GM23338 (cell line): ENCODE measurements at regions not wholly inside any gene's neighbourhood (a gene's known extent, or its start where the extent isn't known, plus 50 kb on each side); places are given as distances from the start of the nearest gene placed in this dataset.

Experiments used
- ATAC-seq: fragments of 200-7000 bp; cut with Tn5 transposase; 3 replicates; pipeline ENCODE4 v1.9.1; 2020
- DNase-seq: peaks from one replicate; pipeline ENCODE4 v3.0.0-alpha.2; 2015; ENCODE audit warnings: low spot score
- H2AFZ ChIP-seq: fragments of 200-600 bp; sonication (generic); 2 replicates; pipeline ENCODE4 v1.8.0; 2016; ENCODE audit warnings: antibody characterized with exemption, mild to moderate bottlenecking, moderate library complexity
- H3F3A ChIP-seq: fragments of 200-600 bp; sonication (generic); replicated peaks from 2 replicates; pipeline ENCODE4 v1.8.0; 2017; ENCODE audit warnings: antibody characterized with exemption, mixed run types, low read depth
- H3K27ac ChIP-seq: fragments of 200-600 bp; sonication (generic); 2 replicates; pipeline ENCODE4 v1.6.1; 2016; ENCODE audit warnings: low read depth
- H3K27me3 ChIP-seq: fragments of 200-600 bp; sonication (generic); 2 replicates; pipeline ENCODE4 v1.8.0; 2016; ENCODE audit warnings: mild to moderate bottlenecking, mixed run types, moderate library complexity; ENCODE audit not compliant: insufficient read depth
- H3K36me3 ChIP-seq: fragments of 200-600 bp; sonication (generic); 2 replicates; pipeline ENCODE4 v1.8.0; 2016; ENCODE audit warnings: mild to moderate bottlenecking; ENCODE audit not compliant: insufficient read depth
- H3K4me1 ChIP-seq: fragments of 200-600 bp; sonication (generic); 2 replicates; pipeline ENCODE4 v1.8.0; 2016; ENCODE audit warnings: mild to moderate bottlenecking, moderate library complexity; ENCODE audit not compliant: insufficient read depth
- H3K4me2 ChIP-seq: fragments of 200-600 bp; sonication (generic); 2 replicates; pipeline ENCODE4 v1.7.1; 2017; ENCODE audit warnings: mixed run types
- H3K4me3 ChIP-seq: fragments of 200-600 bp; sonication (generic); 2 replicates; pipeline ENCODE4 v1.6.1; 2016; ENCODE audit warnings: mixed run types
- H3K79me2 ChIP-seq: fragments of 200-600 bp; sonication (generic); replicated peaks from 2 replicates; pipeline ENCODE4 v1.8.0; 2017; ENCODE audit warnings: mild to moderate bottlenecking; ENCODE audit not compliant: insufficient read depth
- H3K9me2 ChIP-seq: fragments of 200-600 bp; sonication (generic); 2 replicates; pipeline ENCODE4 v1.8.0; 2017; ENCODE audit not compliant: insufficient read depth
- H4K20me1 ChIP-seq: fragments of 200-600 bp; sonication (generic); replicated peaks from 2 replicates; pipeline ENCODE4 v1.8.0; 2017; ENCODE audit warnings: mild to moderate bottlenecking; ENCODE audit not compliant: insufficient read depth
- H3K27ac Mint-ChIP-seq: 2 replicates; pipeline ENCODE4 v1.8.0; 2020; ENCODE audit warnings: inconsistent platforms, mild to moderate bottlenecking, moderate library complexity, mixed read lengths
- H3K27me3 Mint-ChIP-seq: 3 replicates; pipeline ENCODE4 v1.8.0; 2022; ENCODE audit warnings: low read depth, mild to moderate bottlenecking, moderate library complexity, mixed read lengths, inconsistent platforms; ENCODE audit not compliant: insufficient read depth, poor library complexity
- H3K36me3 Mint-ChIP-seq: 3 replicates; pipeline ENCODE4 v1.8.0; 2021; ENCODE audit warnings: low read depth, mild to moderate bottlenecking, inconsistent platforms, moderate library complexity, mixed read lengths
- H3K4me1 Mint-ChIP-seq: 3 replicates; pipeline ENCODE4 v1.8.0; 2020; ENCODE audit warnings: mild to moderate bottlenecking, inconsistent platforms, mixed read lengths
- H3K4me3 Mint-ChIP-seq: 3 replicates; pipeline ENCODE4 v1.8.0; 2021; ENCODE audit warnings: moderate library complexity, mild to moderate bottlenecking, inconsistent platforms, mixed read lengths
- H3K9me3 Mint-ChIP-seq: 3 replicates; pipeline ENCODE4 v1.8.0; 2020; ENCODE audit warnings: moderate library complexity, mild to moderate bottlenecking, inconsistent platforms, mixed read lengths
- CREB1 ChIP-seq: fragments of 250-450 bp; sonication (Bioruptor Pico); IDR thresholded peaks from 2 replicates; pipeline ENCODE4 v1.5.0; 2020; ENCODE audit warnings: low read depth, mild to moderate bottlenecking, moderate library complexity
- CTCF ChIP-seq, 2 experiments: fragments of 200-600 bp in 1 of 2; sonication (generic) in 1 of 2; conservative IDR thresholded peaks; 2 replicates each; pipeline versions ENCODE4 v1.5.1 to v1.6.1; 2016 to 2017; ENCODE audit warnings: antibody characterized with exemption in 2 of 2, low read depth in 2 of 2, mild to moderate bottlenecking in 2 of 2, moderate library complexity in 1 of 2
- EZH2 ChIP-seq: fragments of 200-600 bp; sonication (generic); IDR thresholded peaks from one replicate; pipeline ENCODE4 v1.8.0; 2017; ENCODE audit warnings: antibody characterized with exemption, mild to moderate bottlenecking, low read depth; ENCODE audit not compliant: unreplicated experiment
- EZH2phosphoT487 ChIP-seq: fragments of 200-600 bp; sonication (generic); IDR thresholded peaks from one replicate; pipeline ENCODE4 v1.8.1; 2018; ENCODE audit warnings: antibody characterized with exemption; ENCODE audit not compliant: unreplicated experiment
- JUNB ChIP-seq: IDR thresholded peaks from one replicate; pipeline ENCODE4 v1.6.1; 2016; ENCODE audit warnings: antibody characterized with exemption; ENCODE audit not compliant: unreplicated experiment
- NANOG ChIP-seq: IDR thresholded peaks from 2 replicates; pipeline ENCODE4 v1.6.1; 2016; ENCODE audit warnings: antibody characterized with exemption, borderline replicate concordance
- POLR2AphosphoS5 ChIP-seq: IDR thresholded peaks from 2 replicates; pipeline ENCODE4 v1.6.1; 2016; ENCODE audit warnings: antibody characterized with exemption, low read depth
- REST ChIP-seq: IDR thresholded peaks from one replicate; pipeline ENCODE4 v1.6.1; 2018; ENCODE audit warnings: antibody characterized with exemption; ENCODE audit not compliant: unreplicated experiment
- STAT1 ChIP-seq: IDR thresholded peaks from one replicate; pipeline ENCODE4 v1.6.1; 2016; ENCODE audit warnings: antibody characterized with exemption; ENCODE audit not compliant: unreplicated experiment
- ZNF114 ChIP-seq: fragments of 250-450 bp; sonication (Bioruptor Pico); IDR thresholded peaks from 2 replicates; pipeline ENCODE4 v1.5.0; 2020; ENCODE audit warnings: mild to moderate bottlenecking, moderate library complexity
- ZNF331 ChIP-seq: fragments of 250-450 bp; sonication (Bioruptor Pico); IDR thresholded peaks from 2 replicates; pipeline ENCODE4 v1.5.0; 2020; ENCODE audit warnings: low read depth, mild to moderate bottlenecking, moderate library complexity
- TF ChIP-seq, protein P1 (sequence below): fragments of 250-450 bp; sonication (Bioruptor Pico); IDR thresholded peaks from 2 replicates; pipeline ENCODE4 v1.5.0; 2020; ENCODE audit warnings: mild to moderate bottlenecking, moderate library complexity
- TF ChIP-seq, protein P2 (sequence below): IDR thresholded peaks from 2 replicates; pipeline ENCODE4 v1.6.1; 2016; ENCODE audit warnings: antibody characterized with exemption

GRCh38 chr14:49191380-49191779 lies 394.8 kb downstream of the RPS29 start:
- Histone ChIP-seq H2AFZ (no peak overlapping the region), H3K79me2 (no peaks in the 10 kb centered on the region), H3F3A (no peaks in the 10 kb centered on the region), H3K27ac (no peak overlapping the region), H3K36me3 (no peaks in the 10 kb centered on the region), H3K27me3 (no peaks in the 10 kb centered on the region), H3K4me1 (peaks cover 8% of the 10 kb centered on the region; the same call in 1 of the 2 replicates), H3K4me3 (no peak overlapping the region), H4K20me1 (no peaks in the 10 kb centered on the region), H3K9me2 (peaks cover 10% of the 10 kb centered on the region), H3K4me2 (no peak overlapping the region)
- DNase-seq (no peak), ATAC-seq (no peak)
- H3K27ac Mint-ChIP-seq, result no peak overlapping the region
- no peaks in the 10 kb centered on the region for H3K36me3 Mint-ChIP-seq
- H3K27me3 Mint-ChIP-seq, result no peaks in the 10 kb centered on the region
- no peak overlapping the region for H3K4me3 Mint-ChIP-seq
- H3K4me1 Mint-ChIP-seq, result peaks cover 10% of the 10 kb centered on the region
- no peaks in the 10 kb centered on the region; the same call in 2 of the 3 replicates for H3K9me3 Mint-ChIP-seq
- no peak for TF ChIP-seq EZH2
- no peak for TF ChIP-seq ZNF331
- no peak for TF ChIP-seq NANOG
- TF ChIP-seq, protein P1, sequence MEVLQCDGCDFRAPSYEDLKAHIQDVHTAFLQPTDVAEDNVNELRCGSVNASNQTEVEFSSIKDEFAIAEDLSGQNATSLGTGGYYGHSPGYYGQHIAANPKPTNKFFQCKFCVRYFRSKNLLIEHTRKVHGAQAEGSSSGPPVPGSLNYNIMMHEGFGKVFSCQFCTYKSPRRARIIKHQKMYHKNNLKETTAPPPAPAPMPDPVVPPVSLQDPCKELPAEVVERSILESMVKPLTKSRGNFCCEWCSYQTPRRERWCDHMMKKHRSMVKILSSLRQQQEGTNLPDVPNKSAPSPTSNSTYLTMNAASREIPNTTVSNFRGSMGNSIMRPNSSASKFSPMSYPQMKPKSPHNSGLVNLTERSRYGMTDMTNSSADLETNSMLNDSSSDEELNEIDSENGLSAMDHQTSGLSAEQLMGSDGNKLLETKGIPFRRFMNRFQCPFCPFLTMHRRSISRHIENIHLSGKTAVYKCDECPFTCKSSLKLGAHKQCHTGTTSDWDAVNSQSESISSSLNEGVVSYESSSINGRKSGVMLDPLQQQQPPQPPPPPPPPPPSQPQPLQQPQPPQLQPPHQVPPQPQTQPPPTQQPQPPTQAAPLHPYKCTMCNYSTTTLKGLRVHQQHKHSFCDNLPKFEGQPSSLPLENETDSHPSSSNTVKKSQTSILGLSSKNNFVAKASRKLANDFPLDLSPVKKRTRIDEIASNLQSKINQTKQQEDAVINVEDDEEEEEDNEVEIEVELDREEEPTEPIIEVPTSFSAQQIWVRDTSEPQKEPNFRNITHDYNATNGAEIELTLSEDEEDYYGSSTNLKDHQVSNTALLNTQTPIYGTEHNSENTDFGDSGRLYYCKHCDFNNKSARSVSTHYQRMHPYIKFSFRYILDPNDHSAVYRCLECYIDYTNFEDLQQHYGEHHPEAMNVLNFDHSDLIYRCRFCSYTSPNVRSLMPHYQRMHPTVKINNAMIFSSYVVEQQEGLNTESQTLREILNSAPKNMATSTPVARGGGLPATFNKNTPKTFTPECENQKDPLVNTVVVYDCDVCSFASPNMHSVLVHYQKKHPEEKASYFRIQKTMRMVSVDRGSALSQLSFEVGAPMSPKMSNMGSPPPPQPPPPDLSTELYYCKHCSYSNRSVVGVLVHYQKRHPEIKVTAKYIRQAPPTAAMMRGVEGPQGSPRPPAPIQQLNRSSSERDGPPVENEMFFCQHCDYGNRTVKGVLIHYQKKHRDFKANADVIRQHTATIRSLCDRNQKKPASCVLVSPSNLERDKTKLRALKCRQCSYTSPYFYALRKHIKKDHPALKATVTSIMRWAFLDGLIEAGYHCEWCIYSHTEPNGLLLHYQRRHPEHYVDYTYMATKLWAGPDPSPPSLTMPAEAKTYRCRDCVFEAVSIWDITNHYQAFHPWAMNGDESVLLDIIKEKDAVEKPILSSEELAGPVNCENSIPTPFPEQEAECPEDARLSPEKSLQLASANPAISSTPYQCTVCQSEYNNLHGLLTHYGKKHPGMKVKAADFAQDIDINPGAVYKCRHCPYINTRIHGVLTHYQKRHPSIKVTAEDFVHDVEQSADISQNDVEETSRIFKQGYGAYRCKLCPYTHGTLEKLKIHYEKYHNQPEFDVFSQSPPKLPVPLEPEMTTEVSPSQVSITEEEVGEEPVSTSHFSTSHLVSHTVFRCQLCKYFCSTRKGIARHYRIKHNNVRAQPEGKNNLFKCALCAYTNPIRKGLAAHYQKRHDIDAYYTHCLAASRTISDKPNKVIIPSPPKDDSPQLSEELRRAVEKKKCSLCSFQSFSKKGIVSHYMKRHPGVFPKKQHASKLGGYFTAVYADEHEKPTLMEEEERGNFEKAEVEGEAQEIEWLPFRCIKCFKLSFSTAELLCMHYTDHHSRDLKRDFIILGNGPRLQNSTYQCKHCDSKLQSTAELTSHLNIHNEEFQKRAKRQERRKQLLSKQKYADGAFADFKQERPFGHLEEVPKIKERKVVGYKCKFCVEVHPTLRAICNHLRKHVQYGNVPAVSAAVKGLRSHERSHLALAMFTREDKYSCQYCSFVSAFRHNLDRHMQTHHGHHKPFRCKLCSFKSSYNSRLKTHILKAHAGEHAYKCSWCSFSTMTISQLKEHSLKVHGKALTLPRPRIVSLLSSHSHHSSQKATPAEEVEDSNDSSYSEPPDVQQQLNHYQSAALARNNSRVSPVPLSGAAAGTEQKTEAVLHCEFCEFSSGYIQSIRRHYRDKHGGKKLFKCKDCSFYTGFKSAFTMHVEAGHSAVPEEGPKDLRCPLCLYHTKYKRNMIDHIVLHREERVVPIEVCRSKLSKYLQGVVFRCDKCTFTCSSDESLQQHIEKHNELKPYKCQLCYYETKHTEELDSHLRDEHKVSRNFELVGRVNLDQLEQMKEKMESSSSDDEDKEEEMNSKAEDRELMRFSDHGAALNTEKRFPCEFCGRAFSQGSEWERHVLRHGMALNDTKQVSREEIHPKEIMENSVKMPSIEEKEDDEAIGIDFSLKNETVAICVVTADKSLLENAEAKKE (CRISPR knock-in tag), result no peak
- no peak for TF ChIP-seq JUNB
- no peak for TF ChIP-seq REST
- no peak for TF ChIP-seq POLR2AphosphoS5
- TF ChIP-seq CREB1, result no peak
- TF ChIP-seq, protein P2, sequence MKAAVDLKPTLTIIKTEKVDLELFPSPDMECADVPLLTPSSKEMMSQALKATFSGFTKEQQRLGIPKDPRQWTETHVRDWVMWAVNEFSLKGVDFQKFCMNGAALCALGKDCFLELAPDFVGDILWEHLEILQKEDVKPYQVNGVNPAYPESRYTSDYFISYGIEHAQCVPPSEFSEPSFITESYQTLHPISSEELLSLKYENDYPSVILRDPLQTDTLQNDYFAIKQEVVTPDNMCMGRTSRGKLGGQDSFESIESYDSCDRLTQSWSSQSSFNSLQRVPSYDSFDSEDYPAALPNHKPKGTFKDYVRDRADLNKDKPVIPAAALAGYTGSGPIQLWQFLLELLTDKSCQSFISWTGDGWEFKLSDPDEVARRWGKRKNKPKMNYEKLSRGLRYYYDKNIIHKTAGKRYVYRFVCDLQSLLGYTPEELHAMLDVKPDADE, result no peak
- TF ChIP-seq ZNF114, result no peak
- no peak for TF ChIP-seq EZH2phosphoT487
- no peak for TF ChIP-seq CTCF (conservative IDR thresholded peaks at IDR 0.05; ENCODE audit: low read depth in 2 of 2)
- TF ChIP-seq STAT1, result no peak
